Duodenal mucosa (tissue), 2 donors: ENCODE measurements at regions not wholly inside any gene's neighbourhood (a gene's known extent, or its start where the extent isn't known, plus 50 kb on each side); places are given as distances from the start of the nearest gene placed in this dataset.
"Not testable (repeated sequence)": the region's sequence is repeated elsewhere in the genome, so short reads cannot be mapped to it uniquely, and the experiment has no call there.

Experiments
- H3K27ac ChIP-seq: one replicate; pipeline ENCODE4 v1.7.0; 2013; ENCODE audit warnings: low read depth, low read length
- H3K27me3 ChIP-seq, 2 donors: one replicate each; pipeline ENCODE4 v1.7.0; 2013; ENCODE audit warnings: low read length in 2 of 2, control low read depth in 1 of 2; ENCODE audit not compliant: insufficient read depth in 2 of 2, control insufficient read depth in 1 of 2
- H3K36me3 ChIP-seq, 2 donors: one replicate each; pipeline ENCODE4 v1.7.0; 2013; ENCODE audit warnings: low read length in 2 of 2, control low read depth in 1 of 2; ENCODE audit not compliant: insufficient read depth in 2 of 2, control insufficient read depth in 1 of 2
- H3K4me1 ChIP-seq, 2 donors: one replicate each; pipeline ENCODE4 v1.7.0; 2013; ENCODE audit warnings: low read length in 2 of 2, control low read depth in 1 of 2; ENCODE audit not compliant: insufficient read depth in 2 of 2, control insufficient read depth in 1 of 2
- H3K4me3 ChIP-seq, 2 donors: one replicate each; pipeline ENCODE4 v1.7.0; 2013; ENCODE audit warnings: low read length in 2 of 2, low read depth in 1 of 2
- H3K9ac ChIP-seq, 2 donors: one replicate each; pipeline ENCODE4 v1.7.0; 2013; ENCODE audit warnings: low read length in 2 of 2, low read depth in 1 of 2
- H3K9me3 ChIP-seq, 2 donors: one replicate each; pipeline ENCODE4 v1.7.0; 2013; ENCODE audit warnings: low read length in 2 of 2, control low read depth in 1 of 2; ENCODE audit not compliant: control insufficient read depth in 1 of 2

DNA sequence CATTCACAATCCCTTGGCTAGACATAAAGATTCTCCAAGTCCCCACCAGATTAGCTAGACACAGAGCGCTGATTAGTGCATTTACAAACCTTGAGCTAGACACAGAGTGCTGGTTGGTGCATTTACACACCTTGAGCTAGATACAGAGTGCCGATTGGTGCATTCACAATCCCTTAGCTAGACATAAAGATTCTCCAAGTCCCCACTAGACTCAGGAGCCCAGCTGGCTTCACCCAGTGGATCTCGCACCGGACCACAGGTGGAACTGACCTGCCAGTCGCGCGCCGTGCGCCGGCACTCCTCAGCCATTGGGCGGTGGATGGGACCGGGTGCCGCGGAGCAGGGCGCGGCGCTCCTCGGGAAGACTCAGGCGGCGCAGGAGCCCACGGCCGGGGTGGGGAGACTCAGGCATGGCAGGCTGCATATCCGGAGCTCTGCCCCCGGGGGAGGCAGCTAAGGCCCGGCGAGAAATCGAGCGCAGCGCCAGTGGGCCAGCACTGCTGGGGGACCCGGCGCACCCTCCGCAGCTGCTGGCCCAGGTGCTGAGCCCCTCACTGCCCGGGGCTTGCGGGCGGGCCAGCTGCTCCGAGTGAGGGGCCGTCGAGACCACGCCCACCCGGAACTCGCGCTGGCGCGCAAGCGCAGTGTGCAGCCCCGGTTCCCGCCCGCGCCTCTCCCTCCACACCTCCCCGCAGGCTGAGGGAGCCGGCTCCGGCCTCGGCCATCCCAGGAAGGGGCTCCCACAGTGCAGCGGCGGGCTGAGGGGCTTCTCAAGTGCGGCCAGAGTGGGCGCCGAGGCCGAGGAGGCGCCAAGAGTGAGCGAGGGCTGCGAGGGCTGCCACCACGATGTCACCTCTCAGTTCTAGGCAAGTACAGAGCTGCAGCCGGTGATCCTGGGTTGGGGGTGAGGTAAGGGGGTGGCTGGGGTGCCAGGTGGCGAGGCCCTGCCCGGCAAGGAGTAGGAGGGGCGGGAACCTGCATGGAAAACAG lies 773.7 kb upstream of the CITED2 start:
- H3K27ac ChIP-seq, H3K9me3 ChIP-seq, H3K27me3 ChIP-seq, H3K4me1 ChIP-seq, H3K9ac ChIP-seq, H3K4me3 ChIP-seq, H3K36me3 ChIP-seq: not testable (repeated sequence)

DNA sequence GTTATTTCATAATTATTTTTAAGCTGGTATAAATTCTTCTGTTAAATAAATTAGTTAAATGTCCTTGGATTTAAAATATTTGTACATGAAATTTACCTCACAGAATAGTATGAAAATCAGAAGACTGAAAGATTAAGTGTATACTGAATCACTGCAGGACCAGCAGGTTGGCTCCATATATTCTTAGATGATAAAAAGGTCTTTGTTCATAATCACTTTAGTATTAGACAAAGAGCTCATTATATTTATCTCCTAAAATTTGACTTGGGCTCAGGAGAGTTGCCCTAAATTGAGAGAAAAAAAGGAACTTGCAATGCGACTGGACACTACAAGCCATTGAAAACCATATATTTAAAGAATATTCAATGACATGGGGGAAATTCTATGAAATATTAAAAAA lies 766.4 kb upstream of the CITED2 start:
- Histone ChIP-seq H3K36me3 (no peaks in the 10 kb centered on the region), H3K4me3 (no peak overlapping the region), H3K27me3 (no peaks in the 10 kb centered on the region), H3K9me3 (no peaks in the 10 kb centered on the region), H3K9ac (no peak overlapping the region), H3K4me1 (peaks cover 0 to 3% of the 10 kb centered on the region in 2 donors), H3K27ac (no peak overlapping the region)

DNA sequence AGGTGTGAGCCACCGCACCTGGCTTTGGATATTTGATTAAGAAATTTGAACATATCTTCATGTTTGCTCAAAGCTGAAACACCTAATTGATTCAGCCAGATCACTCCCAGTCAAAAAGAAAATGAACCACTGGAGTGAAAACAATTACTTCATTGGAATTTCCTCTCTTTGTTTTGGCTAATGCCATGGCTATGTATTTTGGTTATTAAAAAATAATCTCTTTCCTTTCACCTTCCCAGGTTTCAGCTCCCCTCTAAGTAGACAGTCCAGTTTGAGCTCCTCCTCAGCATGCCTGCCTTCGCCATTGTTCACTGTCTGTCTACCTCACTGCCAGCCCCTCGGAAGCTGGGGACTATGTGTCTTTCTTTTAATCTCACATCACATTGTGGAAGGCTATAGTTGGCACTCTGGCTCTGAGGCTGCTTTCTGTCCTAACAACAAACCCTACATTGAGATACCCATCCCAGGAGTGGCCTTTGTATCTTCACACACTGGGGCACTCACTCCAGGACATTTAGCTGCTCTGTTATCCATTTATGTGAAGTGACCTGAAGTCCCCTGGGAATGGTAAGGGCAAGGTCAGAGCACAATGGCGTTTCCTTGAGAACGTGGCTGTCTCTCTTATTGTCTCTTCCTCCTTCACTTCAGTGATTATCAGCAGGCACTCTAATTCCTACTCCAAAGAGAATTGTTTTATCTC lies 764.0 kb upstream of the CITED2 start:
- Histone ChIP-seq H3K9ac (no peak overlapping the region), H3K27me3 (no peaks in the 10 kb centered on the region), H3K36me3 (no peaks in the 10 kb centered on the region), H3K9me3 (peaks cover 2 to 13% of the 10 kb centered on the region in 2 donors), H3K27ac (no peak overlapping the region), H3K4me1 (peaks cover 0 to 3% of the 10 kb centered on the region in 2 donors), H3K4me3 (no peak overlapping the region)

DNA sequence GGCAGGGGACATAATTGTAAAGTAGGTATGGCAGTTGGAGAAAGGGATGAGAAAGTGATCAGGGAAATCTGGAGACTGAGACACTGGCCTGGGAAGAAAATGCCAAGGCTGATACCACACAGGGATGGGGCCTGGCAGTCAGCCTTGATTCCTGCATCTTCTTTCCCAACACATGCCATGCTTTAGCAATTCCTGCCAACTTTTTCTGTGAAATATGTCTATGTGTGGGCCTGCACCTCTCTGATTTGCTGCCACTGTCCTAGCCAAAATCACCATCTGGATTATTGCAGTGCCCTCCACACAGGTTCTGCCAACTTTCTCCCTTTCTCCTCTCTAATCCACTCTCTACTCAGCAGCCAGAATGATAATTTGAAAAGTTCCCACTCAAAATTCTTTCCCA lies 759.8 kb upstream of the CITED2 start:
- Histone ChIP-seq H3K27ac (no peak overlapping the region), H3K9me3 (peaks cover 6 to 20% of the 10 kb centered on the region in 2 donors), H3K4me1 (peaks cover 0 to 3% of the 10 kb centered on the region in 2 donors), H3K36me3 (no peaks in the 10 kb centered on the region), H3K9ac (no peak overlapping the region), H3K4me3 (no peak overlapping the region), H3K27me3 (no peaks in the 10 kb centered on the region)

DNA sequence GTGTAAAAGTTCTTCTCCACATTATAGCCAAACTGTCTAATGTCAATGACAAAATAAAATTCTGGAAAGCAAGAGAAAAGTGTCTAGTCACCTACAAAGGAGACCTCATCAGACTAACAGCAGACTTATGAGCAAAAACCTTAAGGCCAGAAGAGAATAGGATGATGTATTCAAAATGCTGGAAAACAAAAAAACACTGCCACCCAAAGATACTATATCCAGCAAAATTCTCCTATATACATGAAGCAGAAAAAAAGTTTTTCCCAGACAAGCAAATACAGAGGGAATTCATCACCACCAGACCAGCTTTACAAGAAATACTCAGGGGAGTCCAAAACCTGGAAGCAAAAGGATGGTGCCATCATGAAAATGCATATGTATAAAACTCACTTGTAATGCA lies 755.6 kb upstream of the CITED2 start:
- Histone ChIP-seq H3K4me1 (peaks cover 0 to 3% of the 10 kb centered on the region in 2 donors), H3K9me3 (peaks cover 6 to 22% of the 10 kb centered on the region in 2 donors), H3K27ac (no peak overlapping the region), H3K27me3 (no peaks in the 10 kb centered on the region), H3K9ac (no peak overlapping the region), H3K36me3 (no peaks in the 10 kb centered on the region), H3K4me3 (no peak overlapping the region)

DNA sequence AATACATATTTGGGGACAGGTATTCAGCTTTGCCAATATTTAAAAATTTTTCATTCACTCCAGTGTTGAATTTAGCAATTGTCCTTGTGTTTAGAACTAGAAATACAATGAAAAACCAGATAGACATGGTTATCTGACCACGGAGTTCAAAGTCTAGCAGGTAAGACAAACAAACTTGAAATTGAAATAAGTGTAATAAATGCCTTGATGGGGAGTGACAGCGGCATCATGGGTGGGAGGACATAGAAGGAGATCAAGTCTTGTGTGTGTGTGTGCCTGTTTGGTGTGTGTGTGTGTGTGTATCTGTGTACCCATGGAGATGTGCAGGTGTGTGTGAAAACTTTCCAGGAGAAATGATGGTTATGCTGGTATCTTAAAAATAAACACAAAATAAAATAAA lies 750.0 kb upstream of the CITED2 start:
- Histone ChIP-seq H3K27me3 (no peaks in the 10 kb centered on the region), H3K4me1 (peaks cover 0 to 10% of the 10 kb centered on the region in 2 donors), H3K4me3 (no peak overlapping the region), H3K36me3 (no peaks in the 10 kb centered on the region), H3K9me3 (peaks cover 0 to 10% of the 10 kb centered on the region in 2 donors), H3K27ac (no peak overlapping the region), H3K9ac (no peak overlapping the region)

DNA sequence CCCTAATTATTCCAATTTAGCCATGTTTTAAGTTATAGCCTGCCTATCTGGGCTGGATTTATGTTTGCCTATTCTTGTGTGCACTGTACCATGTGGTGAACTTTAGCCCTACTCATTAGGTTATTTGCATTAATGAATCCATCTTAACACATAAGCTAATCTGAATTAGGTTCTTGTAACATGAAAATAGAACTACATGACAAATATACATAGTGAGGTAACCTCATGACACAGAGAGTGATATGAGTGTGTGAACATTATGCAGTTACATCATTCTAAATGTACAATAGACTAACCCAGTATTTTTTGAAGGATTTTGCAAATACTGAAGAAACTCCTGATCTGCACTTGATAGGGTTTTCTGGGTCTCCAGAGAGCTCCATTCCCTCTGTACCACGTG lies 733.7 kb upstream of the CITED2 start:
- no peaks in the 10 kb centered on the region for H3K36me3 ChIP-seq
- no peak overlapping the region for H3K27ac ChIP-seq
- H3K4me1 ChIP-seq: no peaks in the 10 kb centered on the region
- no peak overlapping the region for H3K9ac ChIP-seq
- H3K9me3 ChIP-seq: no peaks in the 10 kb centered on the region
- H3K27me3 ChIP-seq: no peaks in the 10 kb centered on the region
- H3K4me3 ChIP-seq: no peak overlapping the region

DNA sequence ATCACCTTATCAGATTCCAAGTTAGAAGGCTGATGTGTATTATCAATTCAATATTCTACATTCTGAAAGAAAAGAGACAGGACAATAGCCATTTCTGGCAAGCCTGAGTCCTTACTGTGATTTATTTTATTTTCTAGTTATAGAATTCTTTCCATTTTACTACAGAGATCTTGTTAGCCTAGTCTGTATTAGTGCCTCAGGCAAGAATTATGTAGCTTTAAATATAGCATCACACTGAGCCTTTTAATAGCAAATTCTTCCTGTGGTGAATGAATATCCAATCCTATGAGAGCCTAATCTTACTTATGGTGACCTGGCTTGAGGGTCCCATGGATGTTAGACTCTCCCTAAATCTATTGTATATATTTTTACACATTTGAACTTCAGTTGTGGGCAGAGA lies 732.8 kb upstream of the CITED2 start:
- H3K9me3 ChIP-seq: no peaks in the 10 kb centered on the region
- no peaks in the 10 kb centered on the region for H3K27me3 ChIP-seq
- no peak overlapping the region for H3K4me3 ChIP-seq
- H3K27ac ChIP-seq: no peak overlapping the region
- no peak overlapping the region for H3K9ac ChIP-seq
- no peaks in the 10 kb centered on the region for H3K36me3 ChIP-seq
- no peaks in the 10 kb centered on the region for H3K4me1 ChIP-seq

DNA sequence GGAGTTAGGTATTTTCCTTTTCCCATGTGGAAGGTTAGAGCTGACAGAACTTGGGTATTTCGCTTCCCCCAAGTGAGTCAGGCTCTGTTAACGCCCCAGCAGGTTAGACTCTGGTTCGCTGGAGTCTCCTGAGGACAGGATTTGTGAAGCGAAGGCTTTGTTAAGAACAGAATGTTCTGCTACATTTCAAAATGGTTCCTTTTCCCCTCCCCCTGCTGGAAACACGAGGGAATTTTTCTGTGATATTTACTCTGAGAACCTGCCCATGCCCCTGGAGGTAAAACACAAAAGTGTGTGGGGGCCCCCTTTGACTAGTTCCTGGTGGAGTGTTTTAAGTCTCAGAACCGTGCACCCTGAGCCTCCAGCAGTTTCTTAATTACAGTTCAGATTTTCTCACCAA lies 731.4 kb upstream of the CITED2 start:
- no peak overlapping the region for H3K27ac ChIP-seq
- H3K27me3 ChIP-seq: no peaks in the 10 kb centered on the region
- no peak overlapping the region for H3K9ac ChIP-seq
- no peaks in the 10 kb centered on the region for H3K9me3 ChIP-seq
- no peaks in the 10 kb centered on the region for H3K4me1 ChIP-seq
- no peak overlapping the region for H3K4me3 ChIP-seq
- H3K36me3 ChIP-seq: no peaks in the 10 kb centered on the region

DNA sequence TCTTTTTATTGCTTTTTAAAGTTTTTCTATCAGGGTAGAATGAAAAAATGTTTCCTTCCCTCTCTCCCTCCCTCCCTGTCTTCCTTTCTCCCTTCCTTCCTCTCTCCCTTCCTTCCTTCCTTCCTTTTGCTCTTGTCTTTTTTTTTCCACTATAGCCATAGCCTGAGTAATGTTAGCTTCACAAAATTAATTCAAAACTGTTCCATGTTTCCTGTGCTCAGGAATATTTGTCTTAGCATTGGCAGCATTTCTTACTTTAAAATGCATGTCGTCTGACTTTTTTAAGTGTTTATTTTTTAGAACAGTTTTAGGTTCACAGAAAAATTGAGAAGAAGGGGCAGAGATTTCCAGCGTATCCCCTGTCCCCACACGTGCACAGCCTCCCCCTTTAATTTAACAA lies 730.8 kb upstream of the CITED2 start:
- no peaks in the 10 kb centered on the region for H3K4me1 ChIP-seq
- no peak overlapping the region for H3K27ac ChIP-seq
- no peaks in the 10 kb centered on the region for H3K9me3 ChIP-seq
- no peak overlapping the region for H3K9ac ChIP-seq
- no peaks in the 10 kb centered on the region for H3K36me3 ChIP-seq
- H3K27me3 ChIP-seq: no peaks in the 10 kb centered on the region
- H3K4me3 ChIP-seq: no peak overlapping the region
